Neural cell (in vitro differentiated cells): ENCODE measurements at regions not wholly inside any gene's neighbourhood (a gene's known extent, or its start where the extent isn't known, plus 50 kb on each side); places are given as distances from the start of the nearest gene placed in this dataset.

Source experiments
- H2AFZ ChIP-seq: fragments of 200-600, 300-800 bp; sonication (generic), shearing (Covaris generic); 2 replicates; pipeline ENCODE4 v1.6.0; 2014; ENCODE audit warnings: low read depth, mild to moderate bottlenecking, antibody characterized with exemption, low read length, moderate library complexity
- H3F3A ChIP-seq: fragments of 200-600 bp; shearing (Covaris generic); 2 replicates; pipeline ENCODE4 v1.6.1; 2016; ENCODE audit warnings: mild to moderate bottlenecking, moderate library complexity, mixed read lengths, antibody characterized with exemption, low read length; ENCODE audit not compliant: insufficient read depth, poor library complexity, severe bottlenecking
- H3K27ac ChIP-seq: fragments of 200-600, 300-800 bp; sonication (generic), shearing (Covaris generic); 2 replicates; pipeline ENCODE4 v1.5.1; 2014; ENCODE audit warnings: mild to moderate bottlenecking, low read length, moderate library complexity
- H3K27me3 ChIP-seq: fragments of 300-800, 200-600 bp; sonication (generic), shearing (Covaris generic); 2 replicates; pipeline ENCODE4 v1.6.0; 2014; ENCODE audit warnings: mild to moderate bottlenecking, low read depth, low read length, moderate library complexity; ENCODE audit not compliant: insufficient read depth
- H3K36me3 ChIP-seq: fragments of 300-800, 200-600 bp; sonication (generic), shearing (Covaris generic); 2 replicates; pipeline ENCODE4 v1.5.1; 2014; ENCODE audit warnings: mild to moderate bottlenecking, antibody characterized with exemption, low read length, moderate library complexity; ENCODE audit not compliant: insufficient read depth
- H3K4me2 ChIP-seq: fragments of 300-800, 200-600 bp; sonication (generic), shearing (Covaris generic); 2 replicates; pipeline ENCODE4 v1.6.0; 2014; ENCODE audit warnings: mild to moderate bottlenecking, low read length
- H3K4me3 ChIP-seq: fragments of 300-800, 200-600 bp; sonication (generic), shearing (Covaris generic); 2 replicates; pipeline ENCODE4 v1.5.1; 2014; ENCODE audit warnings: mild to moderate bottlenecking, low read length, moderate library complexity
- H3K79me2 ChIP-seq: fragments of 200-600 bp; shearing (Covaris generic); replicated peaks from 2 replicates; pipeline ENCODE4 v1.6.0; 2014; ENCODE audit warnings: mild to moderate bottlenecking, low read length, moderate library complexity; ENCODE audit not compliant: insufficient read depth
- H3K9ac ChIP-seq: fragments of 300-800, 200-600 bp; sonication (generic), shearing (Covaris generic); 2 replicates; pipeline ENCODE4 v1.6.1; 2016; ENCODE audit warnings: mild to moderate bottlenecking, low read length, mixed read lengths
- H3K9me2 ChIP-seq: fragments of 200-600 bp; shearing (Covaris generic); 2 replicates; pipeline ENCODE4 v1.6.1; 2016; ENCODE audit warnings: mild to moderate bottlenecking, low read length, mixed read lengths; ENCODE audit not compliant: insufficient read depth
- H3K9me3 ChIP-seq: fragments of 200-600, 300-800 bp; sonication (generic), shearing (Covaris generic); 2 replicates; pipeline ENCODE4 v1.6.1; 2016; ENCODE audit warnings: mild to moderate bottlenecking, mixed run types, low read length, moderate library complexity, mixed read lengths
- H4K20me1 ChIP-seq: fragments of 200-600 bp; shearing (Covaris generic); 2 replicates; pipeline ENCODE4 v1.6.1; 2016; ENCODE audit warnings: mild to moderate bottlenecking, mixed run types; ENCODE audit not compliant: insufficient read depth
- CTCF ChIP-seq: fragments of 450-650 bp; IDR thresholded peaks from 2 replicates; pipeline ENCODE4 v1.5.1; 2014; ENCODE audit warnings: antibody characterized with exemption, mild to moderate bottlenecking, moderate library complexity; ENCODE audit not compliant: poor library complexity, severe bottlenecking
- EP300 ChIP-seq: fragments of 450-650 bp; conservative IDR thresholded peaks from 2 replicates; pipeline ENCODE4 v1.6.1; 2014; ENCODE audit warnings: antibody characterized with exemption, mild to moderate bottlenecking, moderate library complexity; ENCODE audit not compliant: poor library complexity, severe bottlenecking
- EZH2 ChIP-seq: fragments of 200-600, 300-800 bp; shearing (Covaris generic), sonication (generic); IDR thresholded peaks from 2 replicates; pipeline ENCODE4 v1.6.1; 2014; ENCODE audit warnings: antibody characterized with exemption, low read length, borderline replicate concordance, mild to moderate bottlenecking; ENCODE audit not compliant: insufficient read depth, poor library complexity, severe bottlenecking
- MXI1 ChIP-seq: fragments of 450-650 bp; conservative IDR thresholded peaks from 2 replicates; pipeline ENCODE4 v1.6.1; 2014; ENCODE audit warnings: antibody characterized with exemption, mild to moderate bottlenecking; ENCODE audit not compliant: poor library complexity, severe bottlenecking
- POLR2AphosphoS5 ChIP-seq: IDR thresholded peaks from 2 replicates; pipeline ENCODE4 v1.6.1; 2012
- RAD21 ChIP-seq: fragments of 450-650 bp; conservative IDR thresholded peaks from 2 replicates; pipeline ENCODE4 v1.6.1; 2014; ENCODE audit warnings: antibody characterized with exemption, mild to moderate bottlenecking, moderate library complexity
- REST ChIP-seq: IDR thresholded peaks from 2 replicates; pipeline ENCODE4 v1.6.1; 2012; ENCODE audit warnings: borderline replicate concordance
- SMC3 ChIP-seq: fragments of 450-650 bp; conservative IDR thresholded peaks from 2 replicates; pipeline ENCODE4 v1.6.1; 2014; ENCODE audit warnings: antibody characterized with exemption, mild to moderate bottlenecking, moderate library complexity; ENCODE audit not compliant: poor library complexity
- TAF1 ChIP-seq: IDR thresholded peaks from 2 replicates; pipeline ENCODE4 v1.6.1; 2012; ENCODE audit warnings: low read depth

- Histone ChIP-seq H4K20me1 (no peaks in the 10 kb centered on the region), H3K9me3 (no peaks in the 10 kb centered on the region), H3K4me3 (no peak overlapping the region), H3K79me2 (no peaks in the 10 kb centered on the region), H3K4me2 (no peak overlapping the region), H3K9me2 (no peaks in the 10 kb centered on the region), H3K9ac (no peak overlapping the region), H3K36me3 (no peaks in the 10 kb centered on the region), H3K27me3 (no peaks in the 10 kb centered on the region), H3K27ac (no peak overlapping the region), H3F3A (no peaks in the 10 kb centered on the region), H2AFZ (no peak overlapping the region)
- TF ChIP-seq CTCF, result no peak
- no peak for TF ChIP-seq EZH2
- TF ChIP-seq REST, result no peak
- no peak for TF ChIP-seq RAD21
- no peak for TF ChIP-seq POLR2AphosphoS5
- TF ChIP-seq EP300, result no peak
- TF ChIP-seq SMC3, result no peak
- no peak for TF ChIP-seq MXI1
- no peak for TF ChIP-seq TAF1
Observed at GRCh38 chr17:71909155-71909554, 211.7 kb upstream of the SOX9 start.

- Histone ChIP-seq H3F3A (no peaks in the 10 kb centered on the region), H3K79me2 (no peaks in the 10 kb centered on the region), H3K9me3 (no peaks in the 10 kb centered on the region), H3K4me3 (no peak overlapping the region), H3K9ac (no peak overlapping the region), H3K27me3 (no peaks in the 10 kb centered on the region), H3K36me3 (no peaks in the 10 kb centered on the region), H4K20me1 (no peaks in the 10 kb centered on the region), H3K9me2 (no peaks in the 10 kb centered on the region), H2AFZ (no peak overlapping the region), H3K4me2 (no peak overlapping the region), H3K27ac (no peak overlapping the region)
- TF ChIP-seq EZH2 (no peak), TAF1 (no peak), CTCF (no peak), REST (no peak), EP300 (no peak), MXI1 (no peak)
Observed at GRCh38 chr17:71910002-71910401, 210.8 kb upstream of the SOX9 start.
